SK-N-SH treated with all-trans-retinoic acid at 6 μM for 48 hours (cell line): ENCODE measurements at regions not wholly inside any gene's neighbourhood (a gene's known extent, or its start where the extent isn't known, plus 50 kb on each side); places are given as distances from the start of the nearest gene placed in this dataset.

Source experiments
- ARNTL ChIP-seq: fragments of 450-650 bp; formaldehyde crosslinking; IDR thresholded peaks from 2 replicates; pipeline ENCODE4 v1.5.0; 2020; ENCODE audit warnings: low read depth, mild to moderate bottlenecking, moderate library complexity, borderline replicate concordance
- BACH2 ChIP-seq: fragments of 250-450 bp; sonication (Bioruptor Pico); IDR thresholded peaks from 2 replicates; pipeline ENCODE4 v1.9.0; 2021; ENCODE audit warnings: mild to moderate bottlenecking, borderline replicate concordance
- GLIS3 ChIP-seq: fragments of 250-450 bp; sonication (Bioruptor Pico); IDR thresholded peaks from 2 replicates; pipeline ENCODE4 v1.5.0; 2020; ENCODE audit warnings: mild to moderate bottlenecking, moderate library complexity
- ISL1 ChIP-seq: fragments of 250-450 bp; sonication (Bioruptor Pico); IDR thresholded peaks from 2 replicates; pipeline ENCODE4 v2.1.2; 2022; ENCODE audit warnings: mild to moderate bottlenecking, moderate library complexity
- RARB ChIP-seq: fragments of 250-450 bp; sonication (Bioruptor Pico); IDR thresholded peaks from 2 replicates; pipeline ENCODE4 v1.8.0; 2021; ENCODE audit warnings: mild to moderate bottlenecking, moderate library complexity
- TCF4 ChIP-seq: fragments of 250-450 bp; sonication (Bioruptor Pico); IDR thresholded peaks from 2 replicates; pipeline ENCODE4 v1.8.0; 2021; ENCODE audit warnings: mild to moderate bottlenecking, moderate library complexity, borderline replicate concordance
- ZFP3 ChIP-seq: fragments of 250-450 bp; sonication (Bioruptor Pico); IDR thresholded peaks from 2 replicates; pipeline ENCODE4 v1.5.0; 2020; ENCODE audit warnings: mild to moderate bottlenecking, moderate library complexity
- TF ChIP-seq, protein P1 (sequence below): fragments of 250-450 bp; sonication (Bioruptor Pico); IDR thresholded peaks from 2 replicates; pipeline ENCODE4 v1.8.0; 2020; ENCODE audit warnings: mild to moderate bottlenecking, moderate library complexity, borderline replicate concordance
- TF ChIP-seq, protein P2 (sequence below): fragments of 250-450 bp; sonication (Bioruptor Pico); IDR thresholded peaks from 2 replicates; pipeline ENCODE4 v1.8.0; 2021; ENCODE audit warnings: low read depth, mild to moderate bottlenecking, moderate library complexity, borderline replicate concordance

DNA sequence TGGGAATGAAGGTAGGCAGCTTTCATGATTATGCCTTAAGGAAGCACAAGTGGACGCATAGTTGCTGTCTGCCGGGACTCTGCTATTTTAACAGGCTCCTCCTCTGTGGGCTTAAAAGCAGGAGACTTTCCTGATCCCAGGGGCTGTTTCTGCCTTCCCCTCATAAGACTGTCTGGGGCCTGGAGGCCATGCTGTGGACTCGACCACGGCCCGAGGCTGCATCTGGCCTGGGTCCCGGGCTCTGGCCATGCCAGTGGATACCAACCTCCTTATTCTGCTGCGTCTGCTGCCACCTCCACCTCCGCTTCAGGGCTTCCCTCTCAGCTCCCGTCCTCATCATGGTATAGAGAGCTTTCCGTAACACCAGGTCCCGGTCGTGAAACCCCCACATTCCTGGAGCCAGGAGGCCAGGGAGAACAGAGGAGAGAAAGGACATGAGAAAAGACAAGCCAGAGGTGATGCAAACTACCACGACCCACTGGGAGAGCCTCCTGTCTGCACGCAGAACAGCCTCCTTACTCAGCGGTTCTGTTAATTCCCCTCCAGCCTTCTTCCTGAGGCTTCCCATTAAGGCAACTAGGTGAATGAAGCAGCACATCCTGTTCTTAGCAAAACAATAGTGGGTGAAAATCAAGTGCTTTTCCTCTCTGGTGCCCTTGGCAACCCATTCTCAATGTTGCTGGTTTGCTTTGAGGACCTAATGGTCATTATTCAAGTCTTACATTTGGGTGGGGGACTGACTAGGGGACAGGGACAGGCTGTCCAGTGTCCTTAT, 200.5 kb downstream of the KLF13 start:
- TF ChIP-seq, protein P1, sequence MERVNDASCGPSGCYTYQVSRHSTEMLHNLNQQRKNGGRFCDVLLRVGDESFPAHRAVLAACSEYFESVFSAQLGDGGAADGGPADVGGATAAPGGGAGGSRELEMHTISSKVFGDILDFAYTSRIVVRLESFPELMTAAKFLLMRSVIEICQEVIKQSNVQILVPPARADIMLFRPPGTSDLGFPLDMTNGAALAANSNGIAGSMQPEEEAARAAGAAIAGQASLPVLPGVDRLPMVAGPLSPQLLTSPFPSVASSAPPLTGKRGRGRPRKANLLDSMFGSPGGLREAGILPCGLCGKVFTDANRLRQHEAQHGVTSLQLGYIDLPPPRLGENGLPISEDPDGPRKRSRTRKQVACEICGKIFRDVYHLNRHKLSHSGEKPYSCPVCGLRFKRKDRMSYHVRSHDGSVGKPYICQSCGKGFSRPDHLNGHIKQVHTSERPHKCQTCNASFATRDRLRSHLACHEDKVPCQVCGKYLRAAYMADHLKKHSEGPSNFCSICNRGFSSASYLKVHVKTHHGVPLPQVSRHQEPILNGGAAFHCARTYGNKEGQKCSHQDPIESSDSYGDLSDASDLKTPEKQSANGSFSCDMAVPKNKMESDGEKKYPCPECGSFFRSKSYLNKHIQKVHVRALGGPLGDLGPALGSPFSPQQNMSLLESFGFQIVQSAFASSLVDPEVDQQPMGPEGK (CRISPR knock-in tag) = no peak
- TF ChIP-seq, protein P2, sequence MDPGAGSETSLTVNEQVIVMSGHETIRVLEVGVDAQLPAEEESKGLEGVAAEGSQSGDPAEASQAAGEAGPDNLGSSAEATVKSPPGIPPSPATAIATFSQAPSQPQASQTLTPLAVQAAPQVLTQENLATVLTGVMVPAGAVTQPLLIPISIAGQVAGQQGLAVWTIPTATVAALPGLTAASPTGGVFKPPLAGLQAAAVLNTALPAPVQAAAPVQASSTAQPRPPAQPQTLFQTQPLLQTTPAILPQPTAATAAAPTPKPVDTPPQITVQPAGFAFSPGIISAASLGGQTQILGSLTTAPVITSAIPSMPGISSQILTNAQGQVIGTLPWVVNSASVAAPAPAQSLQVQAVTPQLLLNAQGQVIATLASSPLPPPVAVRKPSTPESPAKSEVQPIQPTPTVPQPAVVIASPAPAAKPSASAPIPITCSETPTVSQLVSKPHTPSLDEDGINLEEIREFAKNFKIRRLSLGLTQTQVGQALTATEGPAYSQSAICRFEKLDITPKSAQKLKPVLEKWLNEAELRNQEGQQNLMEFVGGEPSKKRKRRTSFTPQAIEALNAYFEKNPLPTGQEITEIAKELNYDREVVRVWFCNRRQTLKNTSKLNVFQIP = no peak
- TF ChIP-seq ARNTL (CRISPR knock-in tag) (no peak), GLIS3 (CRISPR knock-in tag) (no peak), ZFP3 (CRISPR knock-in tag) (no peak), ISL1 (CRISPR knock-in tag) (no peak), BACH2 (no peak), TCF4 (CRISPR knock-in tag) (no peak), RARB (CRISPR knock-in tag) (no peak)
